Ascending aorta (tissue), 2 donors: ENCODE measurements at regions not wholly inside any gene's neighbourhood (a gene's known extent, or its start where the extent isn't known, plus 50 kb on each side); places are given as distances from the start of the nearest gene placed in this dataset.

ENCODE experiments used
- DNase-seq, 2 donors: peaks; one replicate each; pipeline ENCODE4 v3.0.0-alpha.2; 2019; ENCODE audit warnings: low spot score in 2 of 2
- H3K27ac ChIP-seq, 2 donors: fragments of 200-600 bp; sonication (generic); one replicate each; pipeline ENCODE4 v1.5.1; 2016 to 2017; ENCODE audit warnings: mild to moderate bottlenecking in 1 of 2
- H3K27me3 ChIP-seq: fragments of 200-600 bp; sonication (generic); one replicate; pipeline ENCODE4 v1.5.1; 2017
- H3K36me3 ChIP-seq, 2 donors: fragments of 200-600 bp; sonication (generic); one replicate each; pipeline ENCODE4 v1.5.1; 2016
- H3K4me1 ChIP-seq, 2 donors: fragments of 200-600 bp; sonication (generic); one replicate each; pipeline ENCODE4 v1.5.1; 2016 to 2017; ENCODE audit warnings: mild to moderate bottlenecking in 1 of 2
- H3K4me3 ChIP-seq, 2 donors: fragments of 200-600 bp; sonication (generic); one replicate each; pipeline ENCODE4 v1.5.1; 2016 to 2017; ENCODE audit warnings: mild to moderate bottlenecking in 1 of 2
- H3K9me3 ChIP-seq, 2 donors: fragments of 200-600 bp; sonication (generic); one replicate each; pipeline ENCODE4 v1.5.1; 2016
- intact Hi-C: fragments of 100-400 bp; cut with DNase I; formaldehyde crosslinking; loops from one replicate; pipeline ENCODE4 v1.15.1; 2023
- TF ChIP-seq, protein P1 (sequence below), 3 experiments: fragments of 200-600 bp in 2 of 3; fragments of 450-650 bp in 1 of 3; sonication (generic) in 2 of 3; IDR thresholded peaks; one replicate each; pipeline ENCODE4 v1.5.1; 2016 to 2019; ENCODE audit warnings: antibody characterized with exemption in 3 of 3, mild to moderate bottlenecking in 1 of 3, moderate library complexity in 1 of 3

DNA sequence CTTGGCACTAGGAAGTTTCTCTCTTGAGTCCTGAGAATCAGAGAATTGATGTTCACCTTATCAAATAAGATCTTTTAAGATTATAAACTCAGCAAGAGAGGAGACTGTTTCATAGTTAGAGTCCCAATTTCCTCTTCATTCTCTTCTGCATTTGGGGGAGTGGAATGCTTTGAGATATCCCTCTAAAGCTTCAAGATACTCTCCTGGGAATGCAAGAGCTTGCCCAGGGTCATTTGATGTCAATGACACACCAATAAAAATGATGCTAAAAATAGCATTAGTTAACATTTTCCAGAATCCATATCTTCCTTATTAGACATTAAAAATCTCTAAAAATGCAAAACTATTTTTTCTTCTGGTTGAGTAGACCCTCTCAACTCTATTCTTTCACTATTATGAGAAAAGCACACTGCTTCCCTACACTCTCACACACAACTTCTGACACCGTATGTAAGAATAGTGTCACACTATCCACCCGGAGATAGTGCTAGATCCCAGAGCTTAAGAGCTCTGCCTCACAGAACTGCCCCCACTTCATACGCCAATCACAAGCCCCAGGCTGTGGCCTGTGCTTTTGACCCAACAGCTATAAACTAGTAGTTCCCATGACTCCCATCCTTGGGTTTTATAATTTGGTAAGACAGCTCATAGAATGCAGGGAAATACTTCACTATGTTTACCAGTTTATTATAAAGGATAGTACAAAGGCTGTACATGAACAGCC, 399.9 kb upstream of the RUNX1 start:
- Histone ChIP-seq H3K36me3 (no peaks in the 10 kb centered on the region), H3K27ac (no peak overlapping the region), H3K4me3 (no peak overlapping the region), H3K27me3 (no peaks in the 10 kb centered on the region), H3K9me3 (no peaks in the 10 kb centered on the region), H3K4me1 (no peaks in the 10 kb centered on the region)
- TF ChIP-seq, protein P1, sequence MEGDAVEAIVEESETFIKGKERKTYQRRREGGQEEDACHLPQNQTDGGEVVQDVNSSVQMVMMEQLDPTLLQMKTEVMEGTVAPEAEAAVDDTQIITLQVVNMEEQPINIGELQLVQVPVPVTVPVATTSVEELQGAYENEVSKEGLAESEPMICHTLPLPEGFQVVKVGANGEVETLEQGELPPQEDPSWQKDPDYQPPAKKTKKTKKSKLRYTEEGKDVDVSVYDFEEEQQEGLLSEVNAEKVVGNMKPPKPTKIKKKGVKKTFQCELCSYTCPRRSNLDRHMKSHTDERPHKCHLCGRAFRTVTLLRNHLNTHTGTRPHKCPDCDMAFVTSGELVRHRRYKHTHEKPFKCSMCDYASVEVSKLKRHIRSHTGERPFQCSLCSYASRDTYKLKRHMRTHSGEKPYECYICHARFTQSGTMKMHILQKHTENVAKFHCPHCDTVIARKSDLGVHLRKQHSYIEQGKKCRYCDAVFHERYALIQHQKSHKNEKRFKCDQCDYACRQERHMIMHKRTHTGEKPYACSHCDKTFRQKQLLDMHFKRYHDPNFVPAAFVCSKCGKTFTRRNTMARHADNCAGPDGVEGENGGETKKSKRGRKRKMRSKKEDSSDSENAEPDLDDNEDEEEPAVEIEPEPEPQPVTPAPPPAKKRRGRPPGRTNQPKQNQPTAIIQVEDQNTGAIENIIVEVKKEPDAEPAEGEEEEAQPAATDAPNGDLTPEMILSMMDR (IDR thresholded peaks at IDR 0.05): no peak
- DNase-seq: no peak
- intact Hi-C loops: no loop called here

DNA sequence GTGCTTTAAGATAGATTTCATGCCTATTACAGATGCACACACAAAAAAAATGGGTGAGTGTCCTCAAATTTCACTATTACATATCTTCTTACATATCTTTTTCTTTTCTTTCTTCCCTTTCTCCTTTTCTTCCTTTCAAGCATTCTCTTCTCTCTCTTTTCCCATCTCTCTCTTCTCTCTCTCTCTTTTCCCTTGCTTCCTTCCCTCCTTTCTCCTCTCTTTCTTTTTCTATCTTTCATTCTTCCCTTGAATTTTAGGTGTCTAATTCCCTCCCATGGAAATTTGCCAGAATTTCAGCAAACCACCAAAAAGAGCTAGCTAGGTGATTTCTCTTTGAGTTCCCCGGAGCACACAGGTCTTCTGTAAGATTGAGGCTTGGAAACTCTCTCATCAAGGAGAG, 395.3 kb upstream of the RUNX1 start:
- DNase-seq: no peak
- TF ChIP-seq, protein P1 (IDR thresholded peaks at IDR 0.05): no peak
- H3K27me3 ChIP-seq: no peaks in the 10 kb centered on the region
- H3K4me1 ChIP-seq: no peaks in the 10 kb centered on the region
- H3K4me3 ChIP-seq: no peak overlapping the region
- no peak overlapping the region for H3K27ac ChIP-seq
- H3K9me3 ChIP-seq: no peaks in the 10 kb centered on the region
- no peaks in the 10 kb centered on the region for H3K36me3 ChIP-seq
- intact Hi-C loops: no loop called here

DNA sequence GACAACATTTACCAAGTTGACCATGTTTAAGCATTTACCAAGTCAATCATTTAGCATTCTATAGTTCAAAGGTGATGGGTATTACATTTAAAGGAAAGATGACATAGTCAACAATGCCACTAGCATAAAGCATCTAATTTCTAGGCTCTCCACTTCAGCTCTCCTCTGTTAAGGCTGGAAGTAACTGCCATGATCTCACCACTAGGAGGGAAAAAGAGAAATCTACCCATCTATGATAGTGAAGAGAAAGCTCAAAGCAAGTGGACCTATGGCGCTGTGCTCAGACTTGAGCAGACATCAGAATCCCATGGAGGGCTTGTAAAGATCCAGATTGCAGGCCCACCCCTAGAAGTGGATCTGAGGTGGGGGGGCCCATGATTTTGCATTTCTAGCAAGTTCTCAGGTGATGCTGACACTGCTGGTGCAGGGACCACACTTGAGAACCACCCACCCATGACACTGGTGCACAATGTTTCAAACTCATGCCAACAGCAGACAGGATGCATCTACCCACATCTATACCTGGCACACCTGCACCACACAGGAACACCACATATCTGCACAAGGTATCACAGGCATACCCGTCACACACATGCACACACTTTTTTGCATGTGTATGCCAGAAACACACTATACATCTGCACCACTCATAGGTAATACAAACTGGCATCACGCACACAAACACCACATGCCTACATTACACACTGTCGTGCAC, 392.9 kb upstream of the RUNX1 start:
- no peak overlapping the region for H3K27ac ChIP-seq
- H3K36me3 ChIP-seq: no peaks in the 10 kb centered on the region
- H3K27me3 ChIP-seq: no peaks in the 10 kb centered on the region
- DNase-seq: no peak
- H3K4me1 ChIP-seq: no peaks in the 10 kb centered on the region
- TF ChIP-seq, protein P1 (IDR thresholded peaks at IDR 0.05): no peak
- intact Hi-C loops: no loop called here
- H3K9me3 ChIP-seq: no peaks in the 10 kb centered on the region
- H3K4me3 ChIP-seq: no peak overlapping the region

DNA sequence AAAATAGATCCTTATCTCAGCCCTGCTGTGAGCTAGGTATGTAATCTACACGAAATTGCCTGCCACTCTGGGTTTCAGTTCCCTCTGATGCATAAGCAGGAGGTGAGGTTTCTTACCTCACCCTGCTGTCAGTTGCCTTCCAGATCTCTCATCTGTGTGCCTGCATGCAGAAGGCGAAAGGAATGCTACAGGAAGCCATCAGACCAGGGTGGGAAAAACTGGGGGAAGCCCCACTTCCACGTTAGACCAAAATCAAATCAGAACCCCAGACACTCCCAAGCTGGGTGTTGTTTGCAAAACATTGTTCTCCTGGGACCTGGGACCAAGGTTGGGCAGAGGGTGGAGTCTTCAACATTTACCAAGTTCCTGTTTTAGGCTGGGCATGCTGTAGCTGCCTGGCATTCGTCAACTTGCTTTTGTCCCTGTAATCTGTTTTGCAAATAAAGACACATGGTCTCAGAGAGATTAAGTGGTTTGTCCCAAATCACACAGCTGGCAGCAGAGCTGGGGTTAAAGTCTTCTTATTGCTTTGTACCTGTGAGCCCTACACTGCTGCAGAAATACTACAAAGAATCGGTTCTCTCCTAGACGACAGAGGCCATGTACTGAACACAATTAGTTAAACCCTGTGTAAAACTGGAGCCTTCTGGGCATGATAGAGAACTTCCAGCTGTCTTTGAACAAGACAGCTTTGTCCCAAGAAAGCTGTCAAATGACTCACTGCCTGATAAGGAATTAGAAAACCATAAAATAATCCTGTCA, 389.7 kb upstream of the RUNX1 start:
- Histone ChIP-seq H3K4me3 (no peak overlapping the region), H3K27ac (no peak overlapping the region), H3K27me3 (no peaks in the 10 kb centered on the region), H3K4me1 (no peaks in the 10 kb centered on the region), H3K9me3 (peaks cover 0 to under 1% of the 10 kb centered on the region in 2 donors), H3K36me3 (no peaks in the 10 kb centered on the region)
- DNase-seq: no peak
- TF ChIP-seq, protein P1 (IDR thresholded peaks at IDR 0.05): no peak
- intact Hi-C loops: no loop called here

DNA sequence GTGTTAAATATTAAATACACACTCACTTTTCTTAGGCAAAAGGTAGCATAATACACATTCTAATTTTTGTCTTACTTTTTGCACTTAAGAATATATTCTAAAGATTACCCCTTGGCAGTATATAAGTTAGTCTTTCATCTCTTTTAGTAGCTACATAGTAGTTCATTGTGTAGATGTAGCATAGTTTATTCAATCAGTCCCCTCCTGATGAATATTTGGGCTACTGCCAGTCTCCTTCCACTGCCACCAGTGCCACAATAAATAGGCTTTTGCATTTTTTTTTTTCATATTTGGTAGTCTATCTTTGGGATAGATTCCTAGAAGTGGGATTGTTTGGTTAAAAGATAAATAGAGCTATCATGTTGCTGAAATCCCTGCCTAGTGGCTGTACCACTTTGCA, 388.8 kb upstream of the RUNX1 start:
- TF ChIP-seq, protein P1 (IDR thresholded peaks at IDR 0.05): no peak
- no peak for DNase-seq
- Histone ChIP-seq H3K36me3 (no peaks in the 10 kb centered on the region), H3K27me3 (no peaks in the 10 kb centered on the region), H3K4me3 (no peak overlapping the region), H3K9me3 (peaks cover 0 to 10% of the 10 kb centered on the region in 2 donors), H3K4me1 (no peaks in the 10 kb centered on the region), H3K27ac (no peak overlapping the region)
- intact Hi-C loops: no loop called here
